Small intestine (tissue), 7 donors: ENCODE measurements at regions not wholly inside any gene's neighbourhood (a gene's known extent, or its start where the extent isn't known, plus 50 kb on each side); places are given as distances from the start of the nearest gene placed in this dataset.

Experiments used
- DNase-seq, 2 donors: peaks; one replicate each; pipeline versions ENCODE4 v3.0.0 to v3.0.0-alpha.2; 2013
- FAIRE-seq: peaks from 2 replicates; lab custom pipeline; 2012; peaks lifted over from hg19 to GRCh38; lab: Jason Lieb, UNC
- H3K27ac ChIP-seq, 3 donors: one replicate each; pipeline ENCODE4 v1.5.1; 2013; ENCODE audit warnings: low read length in 2 of 3, mild to moderate bottlenecking in 2 of 3, control low read depth in 1 of 3, inconsistent platforms in 1 of 3, low read depth in 1 of 3, moderate library complexity in 1 of 3
- H3K27me3 ChIP-seq, 3 donors: one replicate each; pipeline ENCODE4 v1.6.1; 2013; ENCODE audit warnings: low read length in 3 of 3, inconsistent platforms in 1 of 3; ENCODE audit not compliant: control insufficient read depth in 3 of 3, insufficient read depth in 3 of 3
- H3K36me3 ChIP-seq, 3 donors: one replicate each; pipeline ENCODE4 v1.6.1; 2013; ENCODE audit warnings: low read length in 3 of 3, inconsistent platforms in 1 of 3, low read depth in 1 of 3, mild to moderate bottlenecking in 1 of 3, moderate library complexity in 1 of 3; ENCODE audit not compliant: control insufficient read depth in 3 of 3, insufficient read depth in 2 of 3
- H3K4me1 ChIP-seq, 3 donors: one replicate each; pipeline ENCODE4 v1.6.1; 2013; ENCODE audit warnings: low read length in 2 of 3, inconsistent platforms in 1 of 3, low read depth in 1 of 3, mild to moderate bottlenecking in 1 of 3, moderate library complexity in 1 of 3; ENCODE audit not compliant: control insufficient read depth in 3 of 3, insufficient read depth in 2 of 3
- H3K4me3 ChIP-seq, 3 donors: one replicate each; pipeline ENCODE4 v1.5.1; 2013; ENCODE audit warnings: low read length in 3 of 3, control low read depth in 1 of 3, inconsistent platforms in 1 of 3, low read depth in 1 of 3, mild to moderate bottlenecking in 1 of 3, moderate library complexity in 1 of 3
- H3K9me3 ChIP-seq, 2 donors: one replicate each; pipeline ENCODE4 v1.6.1; 2013; ENCODE audit warnings: low read depth in 1 of 2, low read length in 1 of 2; ENCODE audit not compliant: control insufficient read depth in 2 of 2, insufficient read depth in 1 of 2
- WGBS, 3 donors: extraction: QIAGEN DNeasy Blood & Tissue Kit; methylation state at CpG; one replicate each; pipeline ENCODE4 v1.1.7; 2013; 5-methylcytosine and 5-hydroxymethylcytosine counted together
- donor health status: healthy with polysubstance abuse.
- donor health status: control.
- donor health status: control.
- donor health status: Bipolar disorder and iron deficiency.
- donor health status: healthy.

DNA sequence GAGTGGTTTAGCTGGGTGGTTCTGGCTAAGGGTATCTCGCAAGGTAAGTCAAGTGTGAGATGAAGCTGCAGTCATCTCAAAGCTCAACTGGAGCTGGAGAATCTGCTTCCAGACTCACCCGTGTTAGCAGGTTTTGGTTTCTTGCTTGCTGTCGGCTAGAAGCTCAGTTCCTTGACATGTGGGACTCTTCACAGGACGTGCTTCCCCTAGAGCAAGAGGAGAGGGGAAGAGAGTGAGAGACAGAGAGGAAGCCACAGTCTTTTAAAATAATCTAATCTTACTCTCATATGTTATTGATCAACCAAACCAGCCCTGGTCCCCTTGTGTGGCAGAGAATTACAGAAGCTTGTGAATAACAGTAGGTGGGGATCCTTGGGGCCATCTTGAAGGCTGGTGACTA is 199.5 kb downstream of the REEP3 start:
- Histone ChIP-seq H3K4me3 (no peak overlapping the region), H3K36me3 (peaks cover 0 to 3% (median 0%) of the 10 kb centered on the region in 3 donors), H3K9me3 (no peaks in the 10 kb centered on the region), H3K27me3 (no peaks in the 10 kb centered on the region), H3K4me1 (peaks cover 0 to 39% (median 11%) of the 10 kb centered on the region in 3 donors), H3K27ac (peak overlapping the region in 1 of 3 donors; percentile 74)
- FAIRE-seq (no peak), DNase-seq (peak in 1 of 2 donors; percentile 42)
- WGBS, 3 donors: 56 to 58% (median 58%) methylated on average over 4 of the region's 4 CpGs

DNA sequence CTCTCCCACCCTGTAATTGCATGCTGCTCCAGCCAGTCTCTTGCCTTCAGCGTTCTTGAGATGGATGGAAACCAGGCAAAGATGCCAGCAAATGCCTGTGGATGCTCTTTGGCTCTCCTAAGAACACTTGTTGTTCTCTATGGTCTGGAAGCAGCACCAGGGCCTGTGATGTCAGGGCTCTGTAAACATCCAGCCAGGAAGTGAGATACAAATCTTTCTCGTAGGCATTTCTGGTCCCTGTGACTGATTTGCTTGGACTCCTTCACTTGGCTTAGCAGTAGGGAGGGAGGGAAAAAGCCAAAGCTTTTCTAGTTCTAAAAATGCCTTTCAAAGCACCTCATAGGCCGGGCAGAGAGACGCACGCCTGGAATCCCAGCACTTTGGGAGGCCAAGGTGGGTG is 201.3 kb downstream of the REEP3 start:
- no peaks in the 10 kb centered on the region for H3K27me3 ChIP-seq
- H3K4me1 ChIP-seq: peaks cover 0 to 27% (median 8%) of the 10 kb centered on the region in 3 donors
- WGBS, 3 donors: 39 to 52% (median 45%) methylated on average over 5 of the region's 5 CpGs
- FAIRE-seq: no peak
- no peaks in the 10 kb centered on the region for H3K9me3 ChIP-seq
- no peak overlapping the region for H3K27ac ChIP-seq
- no peak for DNase-seq
- peaks cover 0 to 3% (median 2%) of the 10 kb centered on the region in 3 donors for H3K36me3 ChIP-seq
- no peak overlapping the region for H3K4me3 ChIP-seq

DNA sequence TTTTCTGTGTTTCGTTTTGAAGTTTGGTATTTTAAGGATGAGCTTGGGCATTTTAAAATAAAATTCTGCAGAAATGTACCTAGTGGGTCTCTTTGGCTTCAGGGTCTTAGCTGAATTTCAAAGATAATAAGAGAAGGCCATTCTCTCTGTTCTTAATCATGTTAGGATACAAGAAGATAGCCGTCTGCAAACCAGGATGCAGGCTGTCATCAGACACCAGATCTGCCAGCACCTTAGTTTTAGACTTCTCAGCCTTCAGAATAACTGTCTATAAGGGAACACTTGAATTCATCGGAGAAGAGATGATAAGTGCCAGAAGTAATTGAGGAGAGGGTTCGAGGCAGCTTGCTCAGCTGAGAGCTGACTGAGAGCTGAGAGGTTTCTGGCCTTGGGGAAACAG is 202.1 kb downstream of the REEP3 start:
- DNase-seq (no peak), FAIRE-seq (no peak)
- 53 to 70% (median 65%) methylated on average over 4 of the region's 4 CpGs for WGBS, 3 donors
- Histone ChIP-seq H3K4me1 (peaks cover 0 to 21% (median 7%) of the 10 kb centered on the region in 3 donors), H3K36me3 (peaks cover 0 to 2% (median 0%) of the 10 kb centered on the region in 3 donors), H3K27ac (no peak overlapping the region), H3K4me3 (no peak overlapping the region), H3K9me3 (no peaks in the 10 kb centered on the region), H3K27me3 (no peaks in the 10 kb centered on the region)

DNA sequence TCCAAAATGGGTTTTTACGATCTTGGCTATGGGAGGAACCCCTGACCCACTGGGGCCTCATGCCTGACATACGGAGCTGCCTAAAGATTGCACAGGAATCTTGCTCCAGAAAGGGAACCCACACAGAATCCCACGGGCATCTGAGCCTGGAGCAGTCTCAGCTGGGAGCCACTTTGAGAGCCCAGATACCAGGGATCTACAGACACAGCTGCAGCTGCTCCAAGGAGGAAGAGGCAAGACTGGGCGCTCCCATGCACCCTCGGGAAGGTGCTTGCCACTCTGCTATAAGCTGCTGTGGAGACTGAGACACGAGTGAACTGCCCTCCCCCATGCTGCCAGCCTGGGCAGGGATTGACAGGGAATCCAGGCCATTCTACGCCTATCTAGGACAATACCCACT is 202.5 kb downstream of the REEP3 start:
- Histone ChIP-seq H3K36me3 (peaks cover 0 to 2% (median 0%) of the 10 kb centered on the region in 3 donors), H3K27ac (no peak overlapping the region), H3K4me3 (no peak overlapping the region), H3K9me3 (no peaks in the 10 kb centered on the region), H3K4me1 (peaks cover 0 to 17% (median 3%) of the 10 kb centered on the region in 3 donors), H3K27me3 (no peaks in the 10 kb centered on the region)
- DNase-seq (no peak), FAIRE-seq (no peak)
- WGBS, 3 donors: 86 to 87% (median 87%) methylated on average over 7 of the region's 7 CpGs

DNA sequence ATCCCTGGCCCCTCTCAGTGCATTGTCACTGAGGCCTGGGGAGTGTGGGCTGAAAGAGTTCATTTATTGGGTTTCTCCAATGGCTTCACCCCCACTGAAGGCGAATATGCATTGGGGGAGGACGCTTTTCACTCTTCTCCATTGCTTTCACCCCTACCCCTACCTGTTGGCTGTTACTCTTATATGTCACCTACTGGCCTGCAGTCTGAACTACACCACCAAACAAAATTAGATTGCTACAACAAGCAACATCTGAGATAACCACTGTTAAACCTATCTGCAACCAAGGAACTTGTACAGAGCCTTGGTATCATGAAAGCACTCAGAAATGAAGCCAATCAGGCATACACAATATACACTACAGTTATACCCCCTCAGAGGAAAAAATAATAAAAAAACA is 203.7 kb downstream of the REEP3 start:
- no peaks in the 10 kb centered on the region for H3K9me3 ChIP-seq
- no peak overlapping the region for H3K27ac ChIP-seq
- WGBS, 3 donors: 92 to 100% (median 97%) methylated on average over 2 of the region's 2 CpGs
- DNase-seq (no peak), FAIRE-seq (no peak)
- no peaks in the 10 kb centered on the region for H3K27me3 ChIP-seq
- peaks cover 0 to 11% (median 2%) of the 10 kb centered on the region in 3 donors for H3K4me1 ChIP-seq
- peaks cover 0 to 2% (median 0%) of the 10 kb centered on the region in 3 donors for H3K36me3 ChIP-seq
- no peak overlapping the region for H3K4me3 ChIP-seq

DNA sequence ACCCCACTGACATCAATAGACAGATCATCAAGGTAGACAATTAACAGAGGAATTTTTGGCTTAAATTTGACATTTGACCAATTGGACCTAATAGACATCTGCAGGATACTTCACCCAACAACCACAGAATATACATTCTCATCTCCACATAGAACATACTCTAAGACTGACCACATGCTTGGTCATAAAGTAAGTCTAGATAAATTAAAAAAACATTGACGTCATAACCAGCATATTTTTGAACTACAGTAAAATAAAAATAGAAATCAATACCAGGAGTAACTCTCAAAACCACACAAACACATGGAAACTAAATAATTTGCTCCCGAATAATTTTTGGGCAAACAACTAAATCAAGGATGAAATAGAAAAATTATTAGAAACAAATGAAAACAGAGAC is 205.7 kb downstream of the REEP3 start:
- FAIRE-seq: no peak
- no peaks in the 10 kb centered on the region for H3K9me3 ChIP-seq

DNA sequence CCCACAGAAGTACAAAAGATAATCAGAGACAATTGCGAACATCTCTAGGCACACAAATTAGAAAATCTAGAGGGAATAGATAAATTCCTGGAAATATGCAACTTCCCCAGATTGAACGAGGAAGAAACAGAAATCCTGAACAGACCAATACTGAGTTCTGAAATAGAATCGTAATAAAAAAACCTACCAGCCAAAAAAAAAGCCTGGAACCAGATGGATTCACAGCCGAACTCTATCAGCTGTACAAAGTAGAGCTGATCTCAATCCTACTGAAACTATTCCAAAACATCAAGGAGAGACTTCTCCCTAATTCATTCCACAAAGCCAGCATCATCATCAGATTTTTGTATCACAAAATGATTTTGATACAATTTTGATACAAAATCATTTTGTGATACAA is 206.4 kb downstream of the REEP3 start:
- Histone ChIP-seq H3K27me3 (no peaks in the 10 kb centered on the region), H3K4me1 (peaks cover 0 to 1% (median 0%) of the 10 kb centered on the region in 3 donors), H3K36me3 (peaks cover 0 to 2% (median 0%) of the 10 kb centered on the region in 3 donors), H3K27ac (no peak overlapping the region), H3K9me3 (no peaks in the 10 kb centered on the region), H3K4me3 (no peak overlapping the region)
- no peak for DNase-seq
- 71 to 85% (median 78%) methylated on average over 4 of the region's 4 CpGs for WGBS, 3 donors
- FAIRE-seq: no peak

More for the DNA sequence above, 205.7 kb downstream of the REEP3 start:
- 83 to 89% (median 86%) methylated on average over 2 of the region's 2 CpGs for WGBS, 3 donors
- no peak for DNase-seq
- H3K4me3 ChIP-seq: no peak overlapping the region
- H3K36me3 ChIP-seq: peaks cover 0 to 2% (median 0%) of the 10 kb centered on the region in 3 donors
- no peaks in the 10 kb centered on the region for H3K27me3 ChIP-seq
- no peak overlapping the region for H3K27ac ChIP-seq
- peaks cover 0 to 4% (median 0%) of the 10 kb centered on the region in 3 donors for H3K4me1 ChIP-seq

DNA sequence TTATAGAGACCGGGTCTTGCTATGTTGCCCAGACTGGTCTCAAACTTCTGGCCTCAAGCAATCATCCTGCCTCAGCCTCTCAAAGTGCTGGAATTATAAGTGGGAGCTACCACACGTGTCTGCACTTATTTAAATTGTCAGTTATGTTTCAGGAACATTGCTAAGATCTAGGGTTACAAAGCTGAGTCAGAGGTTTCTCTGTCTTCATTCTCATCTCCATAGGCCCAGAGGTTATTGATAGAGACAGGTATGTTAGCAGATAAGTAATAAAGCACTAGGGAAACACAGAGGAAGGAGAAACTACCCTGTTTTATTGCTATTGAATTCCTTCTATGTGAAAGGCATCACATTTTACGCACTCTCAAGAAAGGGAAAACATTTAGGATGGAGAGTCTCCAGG is 214.1 kb downstream of the REEP3 start:
- H3K27ac ChIP-seq: no peak overlapping the region
- H3K27me3 ChIP-seq: no peaks in the 10 kb centered on the region
- no peak overlapping the region for H3K4me3 ChIP-seq
- no peaks in the 10 kb centered on the region for H3K9me3 ChIP-seq
- H3K4me1 ChIP-seq: peaks cover 0 to 27% (median 0%) of the 10 kb centered on the region in 3 donors
- no peaks in the 10 kb centered on the region for H3K36me3 ChIP-seq
- DNase-seq (peak in 1 of 2 donors; percentile 26), FAIRE-seq (no peak)
- 75 to 89% (median 83%) methylated on average over 3 of the region's 3 CpGs for WGBS, 3 donors

DNA sequence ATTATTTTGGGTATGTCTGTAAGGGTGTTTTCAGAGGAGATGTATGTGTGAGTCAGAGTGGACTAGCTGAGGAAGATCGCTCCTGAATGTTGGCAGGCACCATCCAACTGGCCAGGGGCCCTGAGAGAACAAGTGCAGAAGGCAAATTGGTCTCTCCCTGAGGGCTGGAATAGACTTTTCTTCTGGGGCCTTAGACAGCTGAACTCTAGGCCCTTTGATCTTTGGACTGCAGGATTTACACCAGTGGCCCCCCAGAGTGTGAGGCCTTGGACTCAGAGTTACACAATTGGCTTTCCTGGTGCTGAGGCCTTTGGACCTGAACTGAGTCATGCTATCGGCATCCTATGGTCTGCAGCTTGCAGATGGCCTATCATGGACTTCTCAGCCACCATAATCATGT is 217.2 kb downstream of the REEP3 start:
- H3K36me3 ChIP-seq: no peaks in the 10 kb centered on the region
- peaks cover 0 to 27% (median 0%) of the 10 kb centered on the region in 3 donors for H3K4me1 ChIP-seq
- H3K4me3 ChIP-seq: no peak overlapping the region
- peak; percentile 93 to 95 for DNase-seq
- H3K27me3 ChIP-seq: no peaks in the 10 kb centered on the region
- WGBS, 3 donors: 23 to 71% (median 45%) methylated on average over 2 of the region's 2 CpGs
- FAIRE-seq: no peak
- H3K27ac ChIP-seq: peak overlapping the region in 1 of 3 donors; percentile 41
- H3K9me3 ChIP-seq: no peaks in the 10 kb centered on the region
